ENCODE measurements at regions not wholly inside any gene's neighbourhood (a gene's known extent, or its start where the extent isn't known, plus 50 kb on each side); places are given as distances from the start of the nearest gene placed in this dataset.

DNA sequence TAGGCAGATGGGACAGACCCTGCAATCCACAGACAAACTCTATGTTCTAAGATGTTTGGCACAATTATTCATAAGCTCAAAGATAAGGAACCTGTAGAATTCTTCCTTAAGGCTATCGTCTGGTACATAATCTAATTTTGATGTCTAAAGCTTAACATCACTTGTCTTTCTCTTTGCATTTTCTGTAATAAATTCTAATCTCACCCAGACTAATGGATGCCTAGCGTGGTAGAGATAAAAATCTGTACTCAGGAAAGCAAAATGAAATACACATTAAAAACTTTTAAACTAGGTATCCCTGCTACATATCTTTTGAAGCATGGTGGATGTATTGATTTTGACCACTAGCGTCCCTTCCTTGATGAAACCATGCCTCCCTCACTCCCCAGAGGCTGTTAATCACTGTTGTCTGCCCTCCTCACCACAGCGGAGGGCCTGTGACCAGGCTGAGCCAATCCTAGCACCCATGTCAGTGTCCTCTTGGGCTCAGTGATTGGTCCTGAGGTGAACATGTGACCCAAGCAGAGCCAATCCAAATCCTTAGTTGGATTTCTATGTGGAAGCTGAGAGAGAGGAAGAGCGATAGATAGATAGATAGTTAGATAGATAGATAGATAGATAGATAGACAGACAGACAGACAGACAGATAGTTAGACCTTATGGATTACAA, 82.2 kb upstream of the GRK3 start:
- no peak for TF ChIP-seq ZFX (IDR thresholded peaks at IDR 0.05; ENCODE audit: borderline replicate concordance)
- TF ChIP-seq, protein P1, sequence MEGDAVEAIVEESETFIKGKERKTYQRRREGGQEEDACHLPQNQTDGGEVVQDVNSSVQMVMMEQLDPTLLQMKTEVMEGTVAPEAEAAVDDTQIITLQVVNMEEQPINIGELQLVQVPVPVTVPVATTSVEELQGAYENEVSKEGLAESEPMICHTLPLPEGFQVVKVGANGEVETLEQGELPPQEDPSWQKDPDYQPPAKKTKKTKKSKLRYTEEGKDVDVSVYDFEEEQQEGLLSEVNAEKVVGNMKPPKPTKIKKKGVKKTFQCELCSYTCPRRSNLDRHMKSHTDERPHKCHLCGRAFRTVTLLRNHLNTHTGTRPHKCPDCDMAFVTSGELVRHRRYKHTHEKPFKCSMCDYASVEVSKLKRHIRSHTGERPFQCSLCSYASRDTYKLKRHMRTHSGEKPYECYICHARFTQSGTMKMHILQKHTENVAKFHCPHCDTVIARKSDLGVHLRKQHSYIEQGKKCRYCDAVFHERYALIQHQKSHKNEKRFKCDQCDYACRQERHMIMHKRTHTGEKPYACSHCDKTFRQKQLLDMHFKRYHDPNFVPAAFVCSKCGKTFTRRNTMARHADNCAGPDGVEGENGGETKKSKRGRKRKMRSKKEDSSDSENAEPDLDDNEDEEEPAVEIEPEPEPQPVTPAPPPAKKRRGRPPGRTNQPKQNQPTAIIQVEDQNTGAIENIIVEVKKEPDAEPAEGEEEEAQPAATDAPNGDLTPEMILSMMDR (IDR thresholded peaks at IDR 0.05), result no peak
- H3K27ac ChIP-seq, result no peak overlapping the region

DNA sequence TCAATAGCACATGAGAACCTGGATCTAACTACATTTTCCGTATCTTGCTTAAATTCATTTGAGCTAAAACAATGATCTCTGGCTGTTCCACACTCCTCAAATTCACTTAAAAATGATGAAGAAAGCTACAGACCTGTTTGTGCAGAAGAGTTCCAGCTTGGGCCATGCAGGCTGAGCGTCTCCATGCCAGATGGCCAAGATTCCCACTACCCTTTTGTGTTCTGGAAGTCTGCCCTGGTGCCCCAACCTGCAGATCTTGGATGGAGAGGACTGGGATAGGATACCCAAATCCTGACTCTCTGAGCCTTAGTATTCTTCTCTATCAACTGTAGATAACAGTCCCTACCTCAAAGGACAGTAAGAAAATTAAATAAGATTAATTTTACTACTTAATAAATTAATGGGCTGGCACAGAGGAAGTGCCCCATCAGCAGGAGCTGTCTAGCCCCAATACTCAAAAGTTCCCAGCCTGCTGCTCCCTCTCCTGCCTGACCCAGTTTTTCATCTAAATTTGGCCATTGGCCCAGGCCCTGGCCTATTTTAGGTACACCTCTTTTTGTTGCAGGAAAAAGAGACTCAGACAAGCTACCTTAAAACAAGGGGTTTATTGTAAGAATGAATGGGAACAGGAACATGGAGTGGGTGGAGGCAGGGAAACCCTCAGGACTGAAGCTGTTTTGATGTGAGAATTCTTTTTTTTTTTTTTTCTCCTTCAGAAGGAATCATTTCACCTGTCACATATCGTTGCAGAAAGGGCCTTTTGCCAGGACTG, 81.4 kb upstream of the GRK3 start:
- no peak overlapping the region for H3K27ac ChIP-seq
- TF ChIP-seq, protein P1 (IDR thresholded peaks at IDR 0.05), result no peak
- TF ChIP-seq ZFX (IDR thresholded peaks at IDR 0.05; ENCODE audit: borderline replicate concordance), result no peak

DNA sequence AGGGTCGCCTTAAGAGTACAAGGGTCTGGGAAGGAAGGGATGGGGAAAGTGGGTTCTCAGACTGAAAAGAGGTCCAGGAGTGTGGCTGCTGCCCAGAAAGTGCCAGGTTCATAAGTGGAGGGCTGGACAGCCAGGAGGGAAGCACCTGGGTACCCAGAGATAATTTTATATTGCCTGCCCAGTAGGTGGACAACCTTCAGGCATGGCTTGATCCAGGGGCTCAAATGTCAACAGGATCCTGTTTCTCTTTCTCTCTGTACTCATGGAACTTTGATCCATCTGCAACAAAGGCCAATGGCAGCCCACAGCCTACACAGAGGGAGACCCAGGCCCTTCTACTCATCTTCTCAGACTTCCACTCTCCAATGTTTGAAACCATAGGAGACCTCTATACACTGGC, 80.5 kb upstream of the GRK3 start:
- H3K27ac ChIP-seq, result no peak overlapping the region
- no peak for TF ChIP-seq ZFX (IDR thresholded peaks at IDR 0.05; ENCODE audit: borderline replicate concordance)
- TF ChIP-seq, protein P1 (IDR thresholded peaks at IDR 0.05), result no peak

DNA sequence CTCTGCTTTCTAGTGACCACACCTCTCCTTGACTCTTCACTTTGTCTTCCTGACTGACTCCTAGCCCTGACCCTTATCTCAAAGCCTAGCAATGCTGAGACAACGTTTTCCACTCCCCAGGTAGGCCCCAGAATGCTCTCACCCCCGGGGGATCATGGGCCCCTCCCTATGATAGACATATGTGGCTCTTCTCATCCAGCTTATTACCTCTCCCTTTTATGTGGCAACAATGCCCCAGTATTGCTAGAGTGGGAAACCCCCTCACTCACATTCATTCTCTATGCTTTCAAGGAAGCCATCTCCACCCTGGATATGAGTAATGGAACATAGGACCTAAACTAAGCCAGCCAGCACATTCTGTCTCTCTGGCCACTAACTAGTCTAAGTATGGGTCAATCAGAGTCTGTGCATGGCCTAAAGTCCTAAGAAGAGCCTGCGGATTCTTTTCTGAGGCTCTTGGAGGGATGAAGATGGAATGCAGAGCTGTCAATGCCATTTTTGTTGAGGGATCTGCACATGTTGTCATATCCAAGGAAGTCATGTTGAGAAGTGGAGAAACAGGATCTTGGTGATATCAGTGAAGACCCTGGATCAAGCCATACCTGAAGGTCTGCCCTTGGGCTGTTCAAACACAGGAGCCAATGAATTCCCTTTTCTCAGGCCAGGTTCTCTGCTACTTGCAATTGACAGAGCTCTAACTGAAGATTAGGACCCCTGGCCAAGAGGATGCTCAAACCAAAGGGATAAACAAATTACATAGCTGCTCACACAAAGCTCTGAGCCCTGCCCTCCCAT, 79.8 kb upstream of the GRK3 start:
- TF ChIP-seq ZFX (IDR thresholded peaks at IDR 0.05; ENCODE audit: borderline replicate concordance), result no peak
- H3K27ac ChIP-seq, result no peak overlapping the region

DNA sequence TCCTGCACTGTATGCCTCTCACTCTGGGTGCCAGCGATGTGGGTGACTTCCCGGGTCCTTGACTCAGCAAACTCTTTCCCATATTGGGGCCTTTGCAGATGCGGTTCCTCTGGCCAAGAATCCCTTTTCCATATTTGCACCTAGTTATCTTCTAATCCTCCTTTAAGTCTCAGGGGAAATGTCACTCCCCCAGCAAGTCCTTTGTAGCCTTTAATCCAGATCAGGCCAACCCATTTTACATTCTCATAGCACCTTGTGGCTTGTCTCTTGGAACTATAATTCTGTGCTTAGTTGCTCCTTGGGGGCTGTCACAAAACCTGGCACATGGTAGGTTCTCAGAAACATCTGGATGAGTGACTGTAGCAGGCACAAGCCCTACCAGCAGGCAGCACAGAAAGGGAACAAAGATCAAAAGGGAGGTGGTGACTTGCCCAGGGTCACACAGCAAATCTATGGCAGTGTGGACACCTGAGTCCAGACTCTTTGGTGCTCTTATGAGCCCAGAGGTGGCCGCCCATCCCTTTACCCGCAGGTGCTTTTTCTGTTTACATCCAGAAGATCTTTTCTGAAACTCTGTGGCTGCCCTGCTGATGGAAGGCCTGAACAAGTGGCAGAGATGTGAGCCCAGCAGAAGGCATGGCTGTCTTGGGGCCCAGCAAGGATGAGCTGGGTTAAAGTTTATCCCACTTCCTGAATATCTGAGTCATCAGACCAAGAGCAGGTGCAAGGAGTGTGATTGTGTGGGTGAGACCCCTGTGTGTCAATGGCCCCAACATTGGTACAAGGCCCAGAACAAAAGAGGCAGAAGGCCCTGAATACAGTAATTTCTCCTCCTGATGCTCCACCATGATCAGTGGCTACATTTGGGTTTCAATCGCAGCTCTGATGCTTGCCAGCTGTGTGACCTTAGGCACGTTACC, 78.6 kb upstream of the GRK3 start:
- no peak overlapping the region for H3K27ac ChIP-seq
- TF ChIP-seq, protein P1 (IDR thresholded peaks at IDR 0.05), result no peak
- no peak for TF ChIP-seq ZFX (IDR thresholded peaks at IDR 0.05; ENCODE audit: borderline replicate concordance)

DNA sequence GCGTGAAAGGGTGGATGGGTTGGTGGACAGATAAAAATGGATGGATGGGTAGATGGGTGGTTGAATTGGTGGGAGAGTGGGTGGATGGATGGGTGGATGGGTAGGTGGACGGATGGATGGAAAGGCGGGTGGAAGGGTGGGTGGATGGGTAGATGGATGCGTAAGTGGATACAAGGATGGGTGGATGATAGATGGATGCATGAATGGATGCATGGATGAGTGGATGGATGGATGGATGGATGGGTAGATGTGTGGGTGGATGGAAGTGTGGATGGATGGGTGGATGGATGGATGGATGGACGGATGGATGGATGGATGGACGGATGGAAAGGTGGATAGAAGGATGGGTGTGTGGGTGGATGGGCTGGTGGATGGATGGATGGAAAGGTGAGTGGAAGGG, 77.0 kb upstream of the GRK3 start:
- H3K27ac ChIP-seq, result no peak overlapping the region
- TF ChIP-seq ZFX (IDR thresholded peaks at IDR 0.05; ENCODE audit: borderline replicate concordance), result no peak
- TF ChIP-seq, protein P1 (IDR thresholded peaks at IDR 0.05), result no peak

Data from 22Rv1 (cell line).